Eye (tissue), 1 donor: ENCODE measurements at regions not wholly inside any gene's neighbourhood (a gene's known extent, or its start where the extent isn't known, plus 50 kb on each side); places are given as distances from the start of the nearest gene placed in this dataset.
"Not testable (repeated sequence)": the region's sequence is repeated elsewhere in the genome, so short reads cannot be mapped to it uniquely, and the experiment has no call there.

Experiments
- DNase-seq: peaks from one replicate; pipeline ENCODE4 v3.0.0-alpha.2; 2015

- DNase-seq: no peak
Observed at GRCh38 chr6:167737205-167737830, 89.4 kb upstream of the AFDN start.

DNA sequence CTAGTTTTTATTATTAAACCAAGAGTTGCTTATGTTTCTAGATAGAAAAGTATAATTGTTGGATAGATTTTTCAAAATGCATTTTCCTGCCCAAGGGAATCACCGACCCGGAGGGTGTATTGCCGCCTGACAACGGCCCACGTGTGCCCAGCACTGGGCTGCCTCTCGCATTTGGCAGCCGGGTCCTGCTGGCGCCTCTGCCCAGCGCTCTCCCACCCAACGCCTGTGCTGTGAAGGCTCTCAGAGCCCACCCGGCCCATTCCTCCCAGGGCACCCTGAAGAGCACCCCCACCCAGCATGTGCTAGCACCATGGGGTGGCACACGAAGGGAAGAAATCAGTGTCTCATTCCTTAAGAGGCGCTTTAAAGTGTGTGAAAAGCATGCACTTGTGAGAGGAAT, 88.3 kb upstream of the AFDN start:
- DNase-seq: no peak

DNA sequence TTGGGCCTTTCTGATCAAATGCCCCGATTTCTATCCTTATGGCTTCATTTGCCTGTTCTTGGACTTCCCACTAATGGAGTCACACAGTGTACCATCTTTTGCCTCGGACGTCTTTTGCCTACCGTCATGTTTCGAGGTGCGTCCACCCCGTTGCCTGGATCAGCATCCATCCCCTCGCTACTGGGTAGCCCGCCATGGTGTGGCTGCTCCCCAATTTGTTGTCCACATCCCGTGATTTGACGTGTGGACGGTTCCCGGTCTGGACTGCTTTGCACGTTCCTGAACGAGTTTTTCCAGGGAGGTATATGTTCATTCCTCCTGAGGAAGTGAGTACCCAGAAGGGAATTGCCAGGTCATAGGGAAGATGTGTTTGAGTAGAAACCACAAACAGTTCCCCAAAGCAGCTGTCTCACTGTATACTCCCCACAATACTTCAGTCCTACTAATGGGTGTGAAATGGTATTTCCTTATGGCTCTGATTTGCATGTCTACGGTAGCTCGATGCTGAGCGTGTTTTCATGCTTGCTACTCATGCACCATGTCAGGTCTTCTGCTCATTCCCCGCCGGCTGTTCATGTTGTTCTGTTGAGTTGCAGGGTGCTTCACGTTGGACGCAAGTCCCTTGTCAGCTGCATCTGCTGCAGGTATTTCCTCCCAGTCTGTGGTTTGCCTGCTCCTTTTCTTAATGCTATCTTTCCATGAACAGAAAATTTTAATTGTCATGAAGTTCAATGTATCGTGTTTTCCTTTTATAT, 86.8 kb upstream of the AFDN start:
- no peak for DNase-seq

- no peak for DNase-seq
Observed at GRCh38 chr6:167742719-167743303, 83.9 kb upstream of the AFDN start.

DNA sequence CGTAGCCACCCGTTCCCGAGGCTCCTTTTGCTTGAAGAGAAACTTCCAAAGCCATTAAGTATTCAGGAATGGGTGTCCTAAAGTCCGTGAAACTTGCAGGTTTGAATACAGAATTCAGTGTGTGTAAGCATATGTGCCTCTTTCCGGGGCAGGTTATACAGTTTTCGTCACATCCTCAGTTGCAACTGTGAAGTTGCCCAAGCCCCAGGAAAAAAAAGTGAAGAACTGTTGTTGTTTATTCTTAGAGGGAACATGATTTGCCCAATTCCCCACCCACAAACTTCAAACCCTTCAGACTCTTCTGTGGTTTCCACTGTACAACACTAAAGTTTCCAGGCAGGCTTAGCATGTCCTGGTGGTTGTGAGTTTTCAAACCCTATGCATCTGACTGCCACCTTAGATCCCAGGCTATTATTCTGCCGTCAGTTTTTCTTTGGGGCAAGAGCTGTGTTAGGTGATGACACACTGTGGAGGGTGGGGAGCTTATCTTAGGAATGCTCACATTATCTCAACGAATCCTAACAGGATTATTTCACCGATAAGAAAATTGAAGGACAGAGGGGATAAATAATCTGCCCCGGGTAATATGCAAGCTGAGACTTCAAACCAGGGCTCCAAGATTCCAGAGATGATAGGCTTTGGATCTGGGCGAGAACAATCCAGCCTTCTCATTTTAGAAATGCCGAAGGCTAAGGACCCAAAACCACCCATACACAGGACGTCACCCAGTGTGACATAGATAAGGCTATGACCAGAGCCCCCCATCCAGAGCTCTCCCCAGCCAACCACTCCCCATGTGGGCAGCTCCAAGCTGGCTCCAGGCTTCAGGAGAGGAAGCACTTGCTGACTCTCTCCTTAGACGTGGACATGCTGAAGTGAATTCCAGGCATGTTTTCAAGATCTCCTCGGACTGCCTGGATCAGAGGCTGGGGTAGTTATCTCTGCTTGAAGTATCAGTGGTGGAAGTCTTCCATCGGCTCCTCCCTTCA, 81.7 kb upstream of the AFDN start:
- DNase-seq: no peak

- DNase-seq: no peak
Observed at GRCh38 chr6:167745670-167746389, 80.9 kb upstream of the AFDN start.

- no peak for DNase-seq
Observed at GRCh38 chr6:167746390-167746907, 80.3 kb upstream of the AFDN start.

DNA sequence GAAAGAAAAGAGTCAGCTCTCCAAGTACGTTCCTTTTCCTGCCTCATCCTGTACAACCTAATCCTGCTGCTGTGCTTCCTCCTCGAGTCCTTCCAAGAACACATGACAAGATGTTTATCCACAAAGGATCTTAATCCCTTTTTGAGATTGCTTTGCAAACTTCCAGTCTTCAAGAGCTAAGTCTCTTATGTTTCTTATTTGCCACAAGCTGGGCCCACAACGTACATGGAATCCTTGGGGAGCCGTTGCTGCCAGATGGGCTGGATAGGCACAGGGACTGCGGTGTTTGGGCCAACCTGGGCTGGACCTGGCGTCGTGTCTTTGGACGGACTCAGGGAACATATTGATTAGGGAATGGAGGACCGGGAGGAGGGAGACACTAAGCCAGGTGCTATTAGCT, 79.7 kb upstream of the AFDN start:
- DNase-seq: peak; percentile 33

DNA sequence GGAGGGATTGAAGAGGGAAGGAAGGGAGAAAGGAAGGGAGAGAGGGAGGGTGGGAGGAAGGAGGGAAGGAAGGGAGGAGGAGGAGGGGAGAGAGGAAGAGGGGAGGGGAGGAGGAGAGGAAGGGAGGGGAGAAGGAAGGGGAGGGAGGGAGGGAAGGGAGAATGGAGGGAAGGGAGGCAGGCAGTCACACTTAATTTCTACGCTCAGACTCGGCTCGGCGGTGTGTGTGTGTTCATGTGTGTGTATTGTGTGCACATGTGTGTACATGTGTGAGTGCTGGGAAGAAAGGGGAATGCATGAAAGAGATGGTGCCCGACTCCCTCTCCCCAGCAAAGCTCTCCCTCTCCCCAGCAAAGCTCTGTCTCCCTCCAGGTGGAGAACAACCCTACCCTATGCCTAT, 79.1 kb upstream of the AFDN start:
- DNase-seq: peak; percentile 22

DNA sequence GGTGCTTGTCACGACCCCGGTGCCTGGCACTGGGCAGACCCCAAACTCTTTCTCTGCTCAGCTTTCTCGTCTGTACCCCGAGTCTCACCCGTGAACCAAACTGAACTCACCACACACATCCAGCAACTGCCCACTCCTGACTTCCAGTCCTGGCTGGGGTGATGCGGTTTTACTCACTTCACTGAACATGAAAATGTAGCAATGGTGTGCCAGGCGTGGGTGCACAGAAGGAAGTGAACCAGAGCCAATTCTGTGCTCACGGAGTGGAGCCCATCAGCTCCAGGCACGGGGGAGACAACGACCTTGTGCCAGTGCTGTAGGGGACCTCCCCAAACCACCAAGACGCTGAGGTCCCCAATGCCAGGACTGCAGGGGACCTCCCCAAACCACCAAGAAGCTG, 78.7 kb upstream of the AFDN start:
- no peak for DNase-seq

DNA sequence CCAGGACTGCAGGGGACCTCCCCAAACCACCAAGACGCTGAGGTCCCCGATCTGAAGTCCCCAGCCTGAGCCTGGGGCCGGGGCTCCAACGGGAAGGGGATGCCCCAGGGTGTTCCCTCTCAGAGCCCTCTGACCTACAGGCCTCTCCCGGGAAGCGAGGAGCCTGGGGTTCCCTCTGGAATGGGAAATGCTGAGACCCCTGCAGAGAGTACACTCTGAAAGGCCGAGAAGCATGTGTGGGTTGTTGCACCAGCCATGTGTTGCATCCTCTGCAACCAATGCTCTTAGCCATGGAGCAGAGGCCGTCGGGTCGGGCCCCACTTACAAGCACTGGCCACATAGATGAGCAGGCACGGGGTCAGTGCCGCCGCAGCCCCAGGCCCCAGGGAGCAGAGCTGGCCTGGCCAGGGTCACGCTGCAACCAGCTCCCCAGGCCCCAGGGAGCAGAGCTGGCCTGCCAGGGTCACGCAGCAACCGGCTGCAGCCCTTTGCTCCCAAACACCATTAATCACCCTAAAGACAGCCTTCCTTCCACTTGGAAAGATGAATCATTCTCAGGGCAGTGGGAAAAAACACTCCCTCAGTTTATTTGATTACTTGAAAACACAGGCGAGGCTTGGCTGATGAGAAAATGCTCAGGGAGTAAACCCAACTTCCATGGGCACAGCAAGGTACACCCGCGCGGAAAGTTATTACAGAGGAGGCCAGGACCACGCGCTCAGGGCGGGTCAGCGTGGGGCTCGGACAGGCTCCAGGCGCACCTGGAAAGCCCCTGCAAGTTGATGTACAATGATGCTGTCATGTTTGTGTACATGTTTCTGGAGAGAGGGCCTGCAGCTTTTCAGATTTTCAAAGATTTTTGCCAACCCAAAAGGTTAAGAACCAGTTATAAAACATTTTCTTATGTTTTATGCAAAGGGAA, 78.0 kb upstream of the AFDN start:
- DNase-seq: no peak

GRCh38 chr6:167750956-167751358, 75.8 kb upstream of the AFDN start:
- DNase-seq: no peak

- no peak for DNase-seq
Observed at GRCh38 chr6:167751579-167752115, 75.1 kb upstream of the AFDN start.

- DNase-seq: not testable (repeated sequence)
Observed at GRCh38 chr6:167753281-167753680, 73.4 kb upstream of the AFDN start.

DNA sequence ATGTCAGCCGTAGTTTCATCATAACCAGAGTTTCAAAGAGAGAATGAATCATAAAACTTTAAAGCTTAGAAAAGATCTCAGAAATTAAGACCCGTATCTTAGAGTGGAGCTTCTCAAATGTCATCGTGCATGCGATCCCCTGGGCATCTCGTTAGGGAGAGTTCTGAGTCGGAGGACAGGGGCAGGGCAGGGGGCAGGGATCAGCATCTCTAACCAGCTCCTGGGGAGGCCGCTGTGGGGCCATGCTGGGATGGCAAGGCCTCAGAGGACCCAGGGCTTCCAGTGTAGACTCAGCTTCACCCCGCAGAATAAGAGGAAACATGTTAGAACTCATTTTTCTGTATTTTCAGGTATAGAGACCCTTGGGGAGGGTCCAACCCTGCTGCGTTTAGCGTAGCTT, 72.0 kb upstream of the AFDN start:
- no peak for DNase-seq

DNA sequence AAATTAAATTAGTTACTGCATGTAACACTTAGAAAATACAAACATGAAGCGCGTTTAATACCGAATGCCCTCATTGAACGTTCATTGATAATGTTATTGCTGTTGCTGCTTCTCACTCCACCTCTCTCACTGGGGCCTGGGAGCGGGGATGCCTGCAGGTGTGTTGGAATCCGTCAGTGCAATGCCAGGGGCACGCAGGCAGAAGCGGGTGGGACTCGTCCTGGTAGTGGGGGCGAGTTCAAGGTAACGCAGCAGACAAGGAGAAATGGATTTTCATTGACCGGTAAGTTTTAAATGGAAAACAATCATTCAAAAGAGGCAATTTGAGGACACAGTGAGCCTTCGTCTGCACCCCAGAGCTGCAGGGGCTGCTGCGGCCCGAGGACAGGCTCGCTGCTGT, 71.2 kb upstream of the AFDN start:
- no peak for DNase-seq

- DNase-seq: no peak
Observed at GRCh38 chr6:167756597-167756996, 70.1 kb upstream of the AFDN start.

- no peak for DNase-seq
Observed at GRCh38 chr6:167757249-167757648, 69.5 kb upstream of the AFDN start.

DNA sequence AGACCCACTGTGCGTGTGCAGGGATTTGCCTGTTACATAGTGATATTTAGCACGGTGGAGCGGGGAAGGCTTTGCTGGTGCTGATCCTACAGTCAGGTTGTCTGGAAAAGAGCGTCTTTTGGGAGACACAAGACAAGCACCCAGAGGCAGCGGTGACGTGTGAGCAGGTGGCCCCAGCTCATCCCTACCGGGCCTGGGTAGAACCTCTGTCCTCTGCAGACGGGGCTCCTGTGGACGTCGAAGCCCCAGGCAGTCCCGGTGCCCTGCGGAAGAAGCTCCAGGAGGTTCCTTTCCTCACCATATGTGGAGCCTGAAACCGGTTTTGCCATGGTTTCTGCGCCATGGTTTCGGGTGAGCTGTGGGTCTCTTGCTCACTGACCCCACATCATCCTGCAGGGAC, 68.9 kb upstream of the AFDN start:
- no peak for DNase-seq

DNA sequence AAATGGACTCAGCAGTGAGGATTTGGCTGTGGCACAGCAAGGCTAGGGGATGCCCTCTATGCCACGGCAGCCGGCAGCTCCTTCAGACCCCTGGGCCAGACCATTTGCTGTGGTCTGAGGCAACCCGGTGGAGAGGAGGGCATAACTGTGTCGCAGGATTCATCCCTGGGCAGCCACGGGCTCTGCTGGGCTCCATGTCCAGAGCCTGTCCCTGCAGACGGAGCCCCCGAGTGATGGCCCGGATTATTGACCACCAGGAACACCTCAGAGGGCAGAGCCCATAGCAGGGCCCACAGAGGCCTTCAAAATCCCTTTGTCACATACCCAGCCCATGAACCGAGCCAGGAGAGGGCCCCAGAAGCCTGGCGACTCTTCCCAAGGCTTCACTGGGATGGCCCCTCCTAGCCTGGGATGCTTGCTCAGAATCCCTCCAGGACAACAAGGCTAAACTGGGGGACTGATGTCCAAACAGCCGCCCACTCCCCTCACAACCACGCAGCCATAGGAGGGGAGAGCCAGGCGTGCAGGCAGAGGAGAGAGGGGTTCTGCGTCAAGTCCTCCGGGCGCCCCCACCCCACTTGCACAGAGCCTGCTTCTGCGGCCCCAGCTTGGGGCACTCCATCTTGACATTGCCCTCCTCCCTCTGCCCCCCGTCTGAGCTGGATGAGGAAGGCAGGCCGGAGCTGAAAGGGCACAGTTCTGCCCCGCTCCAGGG, 68.2 kb upstream of the AFDN start:
- no peak for DNase-seq
